Central memory CD8-positive, alpha-beta T cell (primary cell): ENCODE measurements at regions not wholly inside any gene's neighbourhood (a gene's known extent, or its start where the extent isn't known, plus 50 kb on each side); places are given as distances from the start of the nearest gene placed in this dataset.

Source experiments
- ATAC-seq: fragments of 150-1000 bp; cut with Tn5 transposase; replicated peaks from 2 replicates; pipeline ENCODE4 v1.10.0; 2022; ENCODE audit warnings: mild to moderate bottlenecking, moderate FRiP score, moderate number of reproducible peaks; ENCODE audit not compliant: poor library complexity, severe bottlenecking; ENCODE audit errors: extremely low read depth
- DNase-seq, 2 donors: peaks; one replicate each; pipeline ENCODE4 v3.0.0; 2021; ENCODE audit warnings: low spot score in 2 of 2
- H3K27ac Mint-ChIP-seq: one replicate; pipeline ENCODE4 v1.8.0; 2022; ENCODE audit warnings: low read depth, mild to moderate bottlenecking, moderate library complexity, mixed read lengths
- H3K27me3 Mint-ChIP-seq: one replicate; pipeline ENCODE4 v1.8.0; 2022; ENCODE audit warnings: mixed read lengths
- H3K36me3 Mint-ChIP-seq: one replicate; pipeline ENCODE4 v1.8.0; 2022; ENCODE audit warnings: mild to moderate bottlenecking, moderate library complexity, mixed read lengths; ENCODE audit not compliant: insufficient read depth
- H3K4me1 Mint-ChIP-seq: one replicate; pipeline ENCODE4 v1.8.0; 2022; ENCODE audit warnings: mixed read lengths
- H3K4me3 Mint-ChIP-seq: one replicate; pipeline ENCODE4 v1.8.0; 2022; ENCODE audit warnings: mild to moderate bottlenecking, moderate library complexity, mixed read lengths
- H3K9me3 Mint-ChIP-seq: one replicate; pipeline ENCODE4 v1.8.0; 2022; ENCODE audit warnings: mixed read lengths

DNA sequence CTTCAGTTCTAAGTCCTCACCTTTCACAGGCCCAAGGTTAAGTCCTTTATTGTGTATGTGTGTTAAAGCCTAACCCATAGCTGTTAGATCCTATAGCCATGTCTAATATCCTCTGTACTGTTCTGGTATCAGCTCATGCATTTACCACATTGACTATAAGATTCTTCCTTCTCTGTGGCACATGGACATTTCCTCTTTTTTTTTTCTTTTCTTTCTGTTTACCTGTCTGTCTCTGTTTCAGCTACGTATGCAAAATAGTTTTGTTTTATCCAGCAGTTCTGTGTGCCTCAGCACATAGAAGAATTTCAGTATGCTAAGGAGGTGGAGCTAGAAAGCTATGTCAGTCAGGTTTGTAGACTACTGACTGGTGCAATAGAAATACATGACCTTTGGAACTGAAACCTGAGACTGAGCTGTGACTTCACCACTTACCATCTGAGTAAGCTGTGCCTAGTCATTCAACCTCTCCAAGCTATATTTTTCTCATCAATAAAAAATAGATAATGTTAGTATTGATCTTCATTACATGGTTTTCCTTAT lies 155.6 kb upstream of the VLDLR start:
- DNase-seq (no peak), ATAC-seq (no peak)
- H3K9me3 Mint-ChIP-seq = peaks cover 6% of the 10 kb centered on the region
- H3K27me3 Mint-ChIP-seq = peaks cover 38% of the 10 kb centered on the region
- H3K36me3 Mint-ChIP-seq = no peaks in the 10 kb centered on the region
- no peaks in the 10 kb centered on the region for H3K4me1 Mint-ChIP-seq
- H3K4me3 Mint-ChIP-seq = no peak overlapping the region
- H3K27ac Mint-ChIP-seq = no peak overlapping the region

DNA sequence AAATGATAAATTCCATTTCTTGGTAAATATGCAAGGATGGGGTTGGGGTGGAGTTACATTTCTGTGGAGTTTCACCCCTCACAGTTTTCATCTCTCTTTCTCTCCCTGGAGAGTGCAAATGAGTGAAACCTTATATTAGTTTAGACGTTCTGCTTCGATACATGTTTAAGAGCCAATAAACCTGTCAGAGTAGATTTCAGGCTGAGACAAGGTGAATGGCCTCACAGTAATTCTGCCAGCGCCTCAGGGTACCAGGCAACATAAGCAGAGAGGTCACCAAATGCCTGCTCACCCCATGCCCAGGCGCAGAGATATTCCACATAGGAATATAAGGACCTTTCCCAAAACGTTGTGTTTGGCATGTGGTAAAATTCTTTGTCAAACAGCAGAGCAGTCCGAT lies 154.9 kb upstream of the VLDLR start:
- Mint-ChIP-seq H3K27ac (no peak overlapping the region), H3K27me3 (peaks cover 31% of the 10 kb centered on the region), H3K36me3 (no peaks in the 10 kb centered on the region), H3K9me3 (peaks cover 6% of the 10 kb centered on the region), H3K4me3 (no peak overlapping the region), H3K4me1 (no peaks in the 10 kb centered on the region)
- DNase-seq (no peak), ATAC-seq (no peak)

DNA sequence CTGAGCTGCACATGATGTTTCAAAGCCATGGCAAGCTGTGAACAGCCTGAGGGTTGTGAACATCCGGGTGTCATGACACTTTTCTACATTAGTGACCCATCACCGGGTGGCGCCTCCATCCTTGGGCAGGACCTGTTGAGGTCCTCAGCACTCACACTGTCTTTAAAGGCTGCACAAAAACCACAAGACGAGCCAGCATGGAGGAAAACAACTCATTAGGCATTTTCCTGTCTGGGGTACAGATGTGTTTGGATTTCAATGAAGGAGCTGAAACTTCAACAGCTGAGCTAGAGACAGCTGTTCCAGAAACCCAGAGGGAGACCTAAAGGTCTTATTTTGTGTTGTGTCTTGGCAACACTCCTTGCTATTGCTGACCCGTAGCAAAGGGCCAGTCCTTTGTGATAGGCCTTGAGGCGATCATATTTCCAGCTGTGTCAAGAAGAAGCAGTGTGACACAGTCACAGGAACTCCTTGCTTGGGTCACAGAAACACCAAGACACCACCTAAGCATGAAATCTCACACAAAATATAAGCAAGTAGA lies 151.8 kb upstream of the VLDLR start:
- H3K9me3 Mint-ChIP-seq = peaks cover 2% of the 10 kb centered on the region
- H3K4me1 Mint-ChIP-seq = no peaks in the 10 kb centered on the region
- no peak for ATAC-seq
- H3K27ac Mint-ChIP-seq = no peak overlapping the region
- H3K36me3 Mint-ChIP-seq = no peaks in the 10 kb centered on the region
- no peak overlapping the region for H3K4me3 Mint-ChIP-seq
- peaks cover 38% of the 10 kb centered on the region for H3K27me3 Mint-ChIP-seq
- DNase-seq = no peak

GRCh38 chr9:2473681-2474080 lies 147.9 kb upstream of the VLDLR start:
- ATAC-seq = no peak
- Mint-ChIP-seq H3K36me3 (no peaks in the 10 kb centered on the region), H3K9me3 (no peaks in the 10 kb centered on the region)

DNA sequence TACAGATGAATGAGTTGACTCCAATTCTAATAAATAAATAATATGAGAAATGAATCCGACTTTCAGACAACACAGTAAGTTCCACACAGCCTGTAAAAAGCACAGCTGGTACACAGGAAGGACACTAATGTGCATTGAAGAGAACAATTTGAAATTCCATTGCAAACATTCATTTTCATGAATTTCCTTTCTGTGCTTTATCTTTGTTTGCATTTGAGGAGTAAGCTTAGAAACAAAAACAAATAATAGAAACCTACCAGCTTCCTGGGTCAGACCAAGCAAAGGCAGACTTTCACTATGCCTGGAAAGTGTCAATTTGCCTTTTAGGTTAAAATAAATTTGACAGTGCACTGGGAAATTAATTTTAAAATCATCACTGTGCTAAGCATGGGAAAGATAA lies 143.8 kb upstream of the VLDLR start:
- Mint-ChIP-seq H3K27me3 (peaks cover 4% of the 10 kb centered on the region), H3K4me3 (no peak overlapping the region), H3K36me3 (no peaks in the 10 kb centered on the region), H3K4me1 (no peaks in the 10 kb centered on the region), H3K27ac (no peak overlapping the region), H3K9me3 (no peaks in the 10 kb centered on the region)
- ATAC-seq (no peak), DNase-seq (no peak)

More at GRCh38 chr9:2473681-2474080, 147.9 kb upstream of the VLDLR start:
- no peak overlapping the region for H3K4me3 Mint-ChIP-seq
- H3K27me3 Mint-ChIP-seq = peaks cover 15% of the 10 kb centered on the region
- no peak for DNase-seq
- no peak overlapping the region for H3K27ac Mint-ChIP-seq
- no peaks in the 10 kb centered on the region for H3K4me1 Mint-ChIP-seq

DNA sequence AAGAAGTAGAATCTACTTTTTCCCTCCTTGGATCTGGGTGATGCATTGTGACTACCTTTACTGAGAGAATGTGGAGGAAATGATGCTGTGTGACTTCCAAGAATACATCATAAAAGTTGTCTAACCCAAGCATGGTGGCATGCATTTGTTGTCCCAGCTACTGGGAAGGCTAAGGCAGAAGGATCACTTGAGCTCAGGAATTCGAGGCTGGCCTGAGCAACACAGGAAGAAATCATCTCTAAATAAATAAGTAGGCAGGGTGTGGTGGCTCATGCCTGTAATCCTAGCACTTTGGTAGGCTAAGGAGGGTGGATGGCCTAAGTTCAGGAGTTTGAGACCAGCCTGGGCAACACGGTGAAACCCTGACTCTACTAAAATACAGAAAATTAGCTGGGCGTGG lies 143.2 kb upstream of the VLDLR start:
- no peak for DNase-seq

DNA sequence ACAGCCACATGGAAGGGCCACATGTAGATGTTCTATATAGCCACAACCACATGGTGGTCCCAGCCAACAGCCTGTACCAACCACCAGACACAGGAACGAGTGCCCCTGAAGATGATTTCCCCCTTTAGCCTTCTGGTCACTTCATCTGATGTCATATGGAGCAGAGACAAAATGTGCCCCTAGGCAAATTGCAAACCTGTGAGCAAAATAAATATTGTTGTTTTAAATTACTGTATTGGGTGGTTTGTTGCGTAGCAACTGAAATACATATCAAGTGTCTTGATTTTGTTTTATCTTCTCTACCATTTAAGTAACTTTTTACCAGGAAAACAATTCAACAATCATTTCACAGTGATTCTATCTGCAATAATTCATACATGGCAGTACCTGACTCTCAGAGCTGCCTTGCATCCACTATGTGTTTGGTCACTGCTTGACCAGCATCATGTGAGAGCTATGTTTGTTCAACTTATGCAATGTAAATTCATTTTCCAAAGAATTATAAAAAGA lies 142.5 kb upstream of the VLDLR start:
- H3K27me3 Mint-ChIP-seq = no peaks in the 10 kb centered on the region
- no peaks in the 10 kb centered on the region for H3K36me3 Mint-ChIP-seq
- no peak overlapping the region for H3K27ac Mint-ChIP-seq
- DNase-seq (no peak), ATAC-seq (no peak)
- no peaks in the 10 kb centered on the region for H3K9me3 Mint-ChIP-seq
- no peaks in the 10 kb centered on the region for H3K4me1 Mint-ChIP-seq
- no peak overlapping the region for H3K4me3 Mint-ChIP-seq

More for the DNA sequence above, 143.2 kb upstream of the VLDLR start:
- no peak for ATAC-seq
- H3K27me3 Mint-ChIP-seq = no peaks in the 10 kb centered on the region
- H3K27ac Mint-ChIP-seq = no peak overlapping the region
- H3K4me1 Mint-ChIP-seq = no peaks in the 10 kb centered on the region
- H3K36me3 Mint-ChIP-seq = no peaks in the 10 kb centered on the region
- no peaks in the 10 kb centered on the region for H3K9me3 Mint-ChIP-seq
- no peak overlapping the region for H3K4me3 Mint-ChIP-seq

DNA sequence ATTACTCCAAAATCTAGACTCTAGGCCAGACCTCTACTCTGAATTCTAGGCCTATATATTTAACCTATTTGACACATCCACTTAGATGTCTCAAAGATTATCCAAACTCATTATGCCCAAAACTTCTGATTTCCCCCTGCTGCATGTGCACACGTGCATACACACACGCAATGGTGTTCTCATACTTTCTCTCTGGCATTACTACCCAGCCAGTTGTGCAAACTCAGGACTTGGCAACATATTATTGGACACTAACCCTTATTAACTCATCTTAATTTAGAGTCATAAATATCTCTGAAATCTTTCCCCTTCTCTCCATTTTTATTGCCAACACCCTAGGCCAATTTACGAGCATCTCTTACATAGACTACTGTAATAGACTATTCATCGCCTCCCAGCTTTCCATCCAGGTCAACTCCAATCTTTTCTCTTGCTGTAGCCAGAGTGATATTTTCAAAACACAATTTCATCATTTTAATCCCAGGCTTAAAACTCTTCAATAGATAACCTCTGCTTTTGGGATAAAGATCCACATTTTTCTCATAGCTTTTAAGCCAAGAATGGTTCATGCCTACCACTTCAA lies 141.2 kb upstream of the VLDLR start:
- no peak for DNase-seq
- no peak overlapping the region for H3K4me3 Mint-ChIP-seq

GRCh38 chr9:2481216-2481615 lies 140.4 kb upstream of the VLDLR start:
- Mint-ChIP-seq H3K27ac (no peak overlapping the region), H3K4me3 (no peak overlapping the region), H3K4me1 (no peaks in the 10 kb centered on the region), H3K9me3 (no peaks in the 10 kb centered on the region), H3K27me3 (no peaks in the 10 kb centered on the region), H3K36me3 (no peaks in the 10 kb centered on the region)
- DNase-seq = no peak
- ATAC-seq = no peak

More for the DNA sequence above, 141.2 kb upstream of the VLDLR start:
- Mint-ChIP-seq H3K9me3 (no peaks in the 10 kb centered on the region), H3K4me1 (no peaks in the 10 kb centered on the region), H3K36me3 (no peaks in the 10 kb centered on the region), H3K27ac (no peak overlapping the region), H3K27me3 (no peaks in the 10 kb centered on the region)
- no peak for ATAC-seq

DNA sequence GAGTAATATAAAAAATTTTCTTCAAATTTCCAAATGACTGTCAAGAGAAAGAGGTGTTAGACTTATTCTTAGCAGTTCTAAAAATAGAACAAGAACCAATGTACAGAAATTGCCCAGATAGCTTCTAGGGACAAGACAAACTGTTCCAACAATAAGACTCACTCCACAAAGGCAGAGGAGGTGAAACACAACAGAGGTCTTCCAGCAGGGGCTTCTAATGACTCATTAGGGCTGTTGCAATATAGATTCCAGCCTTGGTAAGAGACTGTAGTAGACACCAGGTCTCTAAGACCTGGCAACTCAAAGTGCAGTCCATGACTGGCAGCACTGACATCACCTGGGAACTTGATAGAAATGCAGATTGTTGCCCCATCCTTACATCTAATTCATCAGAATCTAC lies 134.6 kb upstream of the VLDLR start:
- H3K27me3 Mint-ChIP-seq = peaks cover 22% of the 10 kb centered on the region
- H3K27ac Mint-ChIP-seq = no peak overlapping the region
- no peak for DNase-seq
- H3K4me3 Mint-ChIP-seq = no peak overlapping the region
- H3K4me1 Mint-ChIP-seq = no peaks in the 10 kb centered on the region
- no peak for ATAC-seq
- no peaks in the 10 kb centered on the region for H3K9me3 Mint-ChIP-seq
- H3K36me3 Mint-ChIP-seq = peaks cover 1% of the 10 kb centered on the region

- no peak for ATAC-seq
- Mint-ChIP-seq H3K27ac (no peak overlapping the region), H3K9me3 (no peaks in the 10 kb centered on the region), H3K36me3 (peaks cover 3% of the 10 kb centered on the region), H3K4me3 (no peak overlapping the region), H3K27me3 (peaks cover 22% of the 10 kb centered on the region), H3K4me1 (no peaks in the 10 kb centered on the region)
- no peak for DNase-seq
Measured at GRCh38 chr9:2489838-2490314, 131.7 kb upstream of the VLDLR start.

DNA sequence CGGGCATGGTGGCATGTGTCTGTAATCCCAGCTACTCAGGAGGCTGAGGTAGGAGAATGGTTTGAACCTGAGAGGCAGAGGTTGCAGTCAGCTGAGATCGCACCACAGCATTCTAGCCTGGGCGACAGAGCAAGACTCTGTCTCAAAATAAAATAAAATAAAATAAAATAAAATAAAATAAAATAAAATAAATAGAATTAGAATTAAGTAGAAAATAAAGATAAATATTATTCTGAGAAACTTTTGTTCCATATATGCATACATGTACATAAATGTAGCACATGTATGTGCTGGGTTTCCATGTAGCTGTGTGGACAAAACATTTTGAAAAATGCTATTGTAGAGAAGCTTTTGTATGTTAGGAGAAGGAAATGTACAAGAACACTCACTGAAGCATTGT lies 129.4 kb upstream of the VLDLR start:
- DNase-seq (no peak), ATAC-seq (no peak)
- H3K36me3 Mint-ChIP-seq = peaks cover 3% of the 10 kb centered on the region
- H3K4me3 Mint-ChIP-seq = no peak overlapping the region
- peaks cover 22% of the 10 kb centered on the region for H3K27me3 Mint-ChIP-seq
- no peak overlapping the region for H3K27ac Mint-ChIP-seq
- no peaks in the 10 kb centered on the region for H3K9me3 Mint-ChIP-seq
- H3K4me1 Mint-ChIP-seq = no peaks in the 10 kb centered on the region

- Mint-ChIP-seq H3K4me1 (no peaks in the 10 kb centered on the region), H3K36me3 (peaks cover 1% of the 10 kb centered on the region), H3K4me3 (no peak overlapping the region), H3K27me3 (peaks cover 22% of the 10 kb centered on the region), H3K9me3 (no peaks in the 10 kb centered on the region), H3K27ac (no peak overlapping the region)
- ATAC-seq (no peak), DNase-seq (no peak)
Measured at GRCh38 chr9:2493109-2493508, 128.5 kb upstream of the VLDLR start.
